MM.1S (cell line): ENCODE measurements at regions not wholly inside any gene's neighbourhood (a gene's known extent, or its start where the extent isn't known, plus 50 kb on each side); places are given as distances from the start of the nearest gene placed in this dataset.

Experiments
- CTCF ChIP-seq: fragments of 300-600 bp; sonication (generic); IDR thresholded peaks from 2 replicates; pipeline ENCODE4 v1.5.1; 2016; ENCODE audit warnings: antibody characterized with exemption, low read length, mixed read lengths
- EZH2 ChIP-seq: fragments of 300-600 bp; sonication (generic); optimal IDR thresholded peaks from 2 replicates; pipeline ENCODE3; 2017; ENCODE audit warnings: low read depth, mild to moderate bottlenecking, antibody characterized with exemption, low read length, mixed read lengths

DNA sequence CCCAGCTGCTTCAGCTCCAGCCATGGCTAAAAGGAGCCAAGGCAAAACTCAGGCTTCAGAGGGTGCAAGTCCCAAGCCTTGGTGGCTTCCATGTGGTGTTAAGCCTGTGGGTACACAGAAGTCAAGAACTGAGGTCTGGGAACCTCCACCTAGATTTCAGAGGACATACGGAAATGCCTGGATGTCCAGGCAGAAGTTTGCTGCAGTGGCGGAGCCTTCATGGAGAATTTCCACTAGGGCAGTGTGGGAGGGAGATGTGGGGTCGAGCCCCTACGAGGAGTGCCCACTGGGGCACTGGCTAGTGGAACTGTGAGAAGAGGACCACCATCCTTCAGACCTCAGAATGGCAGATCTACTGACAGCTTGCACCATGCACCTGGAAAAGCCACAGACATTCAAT lies 76.1 kb upstream of the KCTD1 start:
- TF ChIP-seq CTCF (no peak), EZH2 (no peak)
